ENCODE measurements at regions not wholly inside any gene's neighbourhood (a gene's known extent, or its start where the extent isn't known, plus 50 kb on each side); places are given as distances from the start of the nearest gene placed in this dataset.

DNA sequence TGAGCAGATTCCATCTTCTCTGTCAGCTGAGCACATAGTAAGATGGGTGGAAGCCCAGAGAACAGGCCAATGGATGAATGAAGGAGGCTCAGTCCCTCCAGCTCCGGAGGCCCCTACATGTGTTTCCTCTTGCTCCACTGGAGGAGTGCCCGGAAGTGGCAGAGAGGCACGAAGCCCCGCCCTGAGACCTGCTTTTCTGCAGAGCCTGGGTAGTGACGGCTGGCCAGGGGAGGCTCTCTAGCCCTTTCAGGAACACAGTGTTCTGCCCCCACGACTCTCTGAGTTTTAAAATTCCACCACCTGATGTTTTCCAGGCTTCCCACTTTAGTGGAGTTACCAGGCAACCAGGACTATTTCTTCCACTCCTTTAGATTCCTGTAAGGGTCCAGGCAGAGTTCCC is 149.4 kb upstream of the SLC6A11 start:
- peaks cover 10% of the 10 kb centered on the region for H3K27me3 ChIP-seq
- H3K36me3 ChIP-seq, result no peaks in the 10 kb centered on the region
- H3K9me3 ChIP-seq, result no peaks in the 10 kb centered on the region
- peaks cover 6 to 8% of the 10 kb centered on the region in 2 experiments for H3K4me1 ChIP-seq (ENCODE audit: control insufficient read depth in 1 of 2, insufficient read depth in 1 of 2, low read depth in 1 of 2, low read length in 1 of 2)
- TF ChIP-seq, protein P1, sequence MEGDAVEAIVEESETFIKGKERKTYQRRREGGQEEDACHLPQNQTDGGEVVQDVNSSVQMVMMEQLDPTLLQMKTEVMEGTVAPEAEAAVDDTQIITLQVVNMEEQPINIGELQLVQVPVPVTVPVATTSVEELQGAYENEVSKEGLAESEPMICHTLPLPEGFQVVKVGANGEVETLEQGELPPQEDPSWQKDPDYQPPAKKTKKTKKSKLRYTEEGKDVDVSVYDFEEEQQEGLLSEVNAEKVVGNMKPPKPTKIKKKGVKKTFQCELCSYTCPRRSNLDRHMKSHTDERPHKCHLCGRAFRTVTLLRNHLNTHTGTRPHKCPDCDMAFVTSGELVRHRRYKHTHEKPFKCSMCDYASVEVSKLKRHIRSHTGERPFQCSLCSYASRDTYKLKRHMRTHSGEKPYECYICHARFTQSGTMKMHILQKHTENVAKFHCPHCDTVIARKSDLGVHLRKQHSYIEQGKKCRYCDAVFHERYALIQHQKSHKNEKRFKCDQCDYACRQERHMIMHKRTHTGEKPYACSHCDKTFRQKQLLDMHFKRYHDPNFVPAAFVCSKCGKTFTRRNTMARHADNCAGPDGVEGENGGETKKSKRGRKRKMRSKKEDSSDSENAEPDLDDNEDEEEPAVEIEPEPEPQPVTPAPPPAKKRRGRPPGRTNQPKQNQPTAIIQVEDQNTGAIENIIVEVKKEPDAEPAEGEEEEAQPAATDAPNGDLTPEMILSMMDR (IDR thresholded peaks at IDR 0.05), result no peak
- H3K27ac ChIP-seq, result no peak overlapping the region
- no peak overlapping the region for H3K4me3 ChIP-seq (ENCODE audit: low read depth in 1 of 2, low read length in 1 of 2)

DNA sequence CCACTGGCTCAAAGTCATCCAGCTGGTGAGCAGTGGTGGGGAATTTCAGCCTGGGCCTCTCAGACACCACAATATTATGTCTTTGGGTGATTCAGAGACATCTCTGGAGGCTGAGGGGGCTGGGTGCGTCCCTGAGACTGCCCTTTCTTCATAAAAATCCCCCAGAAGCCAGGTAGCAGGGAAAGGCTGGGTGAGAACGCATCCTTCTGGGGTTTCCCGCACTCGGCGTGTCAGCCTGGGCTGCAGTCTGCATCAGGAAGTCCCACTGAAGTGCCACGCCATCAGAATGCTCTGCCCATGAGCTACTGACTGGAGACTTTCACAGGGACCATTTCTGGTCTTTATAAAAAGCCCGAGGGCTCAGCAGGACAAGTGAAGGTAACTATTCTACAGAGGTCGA is 148.8 kb upstream of the SLC6A11 start:
- H3K4me1 ChIP-seq (ENCODE audit: control insufficient read depth in 1 of 2, insufficient read depth in 1 of 2, low read depth in 1 of 2, low read length in 1 of 2), result peaks cover 6 to 8% of the 10 kb centered on the region in 2 experiments
- H3K27me3 ChIP-seq, result peaks cover 10% of the 10 kb centered on the region
- H3K4me3 ChIP-seq (ENCODE audit: low read depth in 1 of 2, low read length in 1 of 2), result no peak overlapping the region
- TF ChIP-seq, protein P1 (IDR thresholded peaks at IDR 0.05), result no peak
- no peak overlapping the region for H3K27ac ChIP-seq
- H3K36me3 ChIP-seq, result no peaks in the 10 kb centered on the region
- no peaks in the 10 kb centered on the region for H3K9me3 ChIP-seq

DNA sequence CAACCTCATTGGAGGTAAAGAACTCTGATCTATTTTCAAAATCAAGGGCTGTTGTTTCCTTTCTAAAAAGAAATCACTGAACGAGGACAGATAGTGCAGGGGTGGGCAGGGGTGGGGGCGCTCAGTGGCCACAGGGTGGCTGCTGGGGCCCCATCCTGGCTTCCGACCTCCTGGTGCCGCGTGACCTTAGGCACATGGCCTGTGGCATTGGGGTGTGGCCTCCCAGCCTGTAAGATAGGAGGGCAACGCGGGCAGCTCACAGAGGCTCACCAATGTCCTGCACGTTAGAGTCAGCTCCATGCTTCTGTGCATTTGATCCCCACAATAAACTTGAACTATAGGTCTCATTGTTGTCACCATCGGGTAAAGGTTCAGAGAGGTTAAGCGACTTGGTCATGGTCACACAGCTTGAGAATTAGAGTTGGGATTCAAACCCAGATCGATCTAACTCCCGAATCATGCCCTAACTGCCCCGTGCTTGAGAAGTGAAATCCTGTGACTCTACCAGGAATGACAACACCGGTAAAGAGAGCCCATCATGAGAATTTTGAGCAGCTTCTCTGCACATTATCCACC is 148.0 kb upstream of the SLC6A11 start:
- no peak overlapping the region for H3K4me3 ChIP-seq (ENCODE audit: low read depth in 1 of 2, low read length in 1 of 2)
- peaks cover 10% of the 10 kb centered on the region for H3K27me3 ChIP-seq
- TF ChIP-seq, protein P1 (IDR thresholded peaks at IDR 0.05), result no peak
- no peaks in the 10 kb centered on the region for H3K9me3 ChIP-seq
- H3K27ac ChIP-seq, result no peak overlapping the region
- H3K4me1 ChIP-seq (ENCODE audit: control insufficient read depth in 1 of 2, insufficient read depth in 1 of 2, low read depth in 1 of 2, low read length in 1 of 2), result peaks cover 6 to 8% of the 10 kb centered on the region in 2 experiments
- H3K36me3 ChIP-seq, result no peaks in the 10 kb centered on the region

DNA sequence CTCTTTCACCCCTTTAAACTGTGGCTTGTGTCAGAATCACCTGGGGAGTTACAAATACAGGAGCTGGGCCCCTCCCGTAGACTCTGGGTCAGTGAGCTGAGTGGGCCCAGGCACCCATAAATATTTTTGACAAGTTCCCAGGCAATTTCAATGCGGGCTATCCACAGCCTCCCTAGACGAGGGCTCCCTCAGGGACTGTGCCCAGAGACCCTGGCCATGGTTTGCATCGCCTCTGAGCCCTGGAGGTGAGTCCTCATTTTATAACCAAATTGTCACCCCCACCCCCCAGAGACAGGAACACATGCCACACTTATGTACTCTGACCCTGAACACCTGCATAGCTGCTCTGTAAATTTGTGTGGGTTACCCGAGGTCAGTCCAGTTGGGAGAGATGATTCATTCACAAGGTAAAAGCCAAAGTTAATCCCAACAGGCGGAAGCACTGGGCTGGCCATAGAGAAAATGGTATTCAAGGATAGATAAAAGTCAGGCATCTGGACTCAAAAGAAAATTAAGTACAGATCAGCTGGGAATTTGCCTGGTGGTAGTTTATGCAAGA is 146.5 kb upstream of the SLC6A11 start:
- Histone ChIP-seq H3K36me3 (no peaks in the 10 kb centered on the region), H3K4me3 (ENCODE audit: low read depth in 1 of 2, low read length in 1 of 2) (no peak overlapping the region), H3K9me3 (no peaks in the 10 kb centered on the region), H3K27me3 (peaks cover 5% of the 10 kb centered on the region), H3K27ac (no peak overlapping the region), H3K4me1 (ENCODE audit: control insufficient read depth in 1 of 2, insufficient read depth in 1 of 2, low read depth in 1 of 2, low read length in 1 of 2) (peaks cover 6 to 8% of the 10 kb centered on the region in 2 experiments)
- TF ChIP-seq, protein P1 (IDR thresholded peaks at IDR 0.05), result no peak

DNA sequence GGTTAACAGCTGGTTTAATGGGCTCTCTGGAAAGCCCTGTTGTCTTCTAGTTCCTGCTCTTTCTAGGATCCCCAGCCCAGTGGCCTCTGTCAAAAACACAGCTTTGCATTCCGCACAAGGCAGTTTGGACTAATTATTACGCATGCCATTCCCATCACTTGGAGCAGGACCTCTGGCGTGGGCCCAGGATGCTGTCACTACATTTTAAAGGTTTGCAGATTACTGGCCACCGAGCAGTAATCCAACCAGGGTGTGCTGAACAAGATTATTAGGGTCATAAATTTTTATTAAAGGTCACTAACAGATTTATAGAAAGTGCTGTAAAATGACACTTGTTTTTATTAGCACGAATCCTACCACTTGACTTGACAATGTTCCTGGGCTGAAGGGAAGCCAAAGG is 143.6 kb upstream of the SLC6A11 start:
- H3K9me3 ChIP-seq, result no peaks in the 10 kb centered on the region
- H3K27me3 ChIP-seq, result peaks cover 10% of the 10 kb centered on the region
- no peaks in the 10 kb centered on the region for H3K36me3 ChIP-seq
- H3K4me3 ChIP-seq (ENCODE audit: low read depth in 1 of 2, low read length in 1 of 2), result no peak overlapping the region
- TF ChIP-seq, protein P1 (IDR thresholded peaks at IDR 0.05), result no peak
- H3K27ac ChIP-seq, result no peak overlapping the region
- H3K4me1 ChIP-seq (ENCODE audit: control insufficient read depth in 1 of 2, insufficient read depth in 1 of 2, low read depth in 1 of 2, low read length in 1 of 2), result no peaks in the 10 kb centered on the region
